DND-41 (cell line): ENCODE measurements at regions not wholly inside any gene's neighbourhood (a gene's known extent, or its start where the extent isn't known, plus 50 kb on each side); places are given as distances from the start of the nearest gene placed in this dataset.

ENCODE experiments used
- CTCF ChIP-seq: IDR thresholded peaks from 2 replicates; pipeline ENCODE4 v1.5.1; 2012; ENCODE audit warnings: borderline replicate concordance, low read length, moderate library complexity, mild to moderate bottlenecking; ENCODE audit not compliant: poor library complexity, severe bottlenecking; ENCODE audit errors: extremely low read depth
- EZH2 ChIP-seq: IDR thresholded peaks from 3 replicates; pipeline ENCODE4 v1.6.1; 2012; ENCODE audit warnings: borderline replicate concordance, low read depth, mild to moderate bottlenecking, moderate library complexity, low read length, inconsistent platforms; ENCODE audit not compliant: severe bottlenecking

GRCh38 chr6:50198245-50198644, 148.5 kb upstream of the DEFB112 start:
- TF ChIP-seq EZH2 (no peak), CTCF (no peak)
